D721Med (cell line): ENCODE measurements at regions not wholly inside any gene's neighbourhood (a gene's known extent, or its start where the extent isn't known, plus 50 kb on each side); places are given as distances from the start of the nearest gene placed in this dataset.

Source experiments
- DNase-seq: peaks from one replicate; pipeline ENCODE4 v3.0.0; 2011; ENCODE audit warnings: low spot score; ENCODE audit not compliant: insufficient read length
- FAIRE-seq: peaks from 2 replicates; lab custom pipeline; 2011; peaks lifted over from hg19 to GRCh38; lab: Jason Lieb, UNC
- TF ChIP-seq, protein P1 (sequence below): IDR thresholded peaks from 2 replicates; pipeline ENCODE4 v1.5.1; 2012; ENCODE audit warnings: mild to moderate bottlenecking, control low read depth; ENCODE audit not compliant: insufficient read depth; ENCODE audit errors: missing control alignments

GRCh38 chr5:127993476-127993875 lies 90.1 kb upstream of the SLC12A2 start:
- FAIRE-seq, result no peak
- DNase-seq, result no peak
- TF ChIP-seq, protein P1, sequence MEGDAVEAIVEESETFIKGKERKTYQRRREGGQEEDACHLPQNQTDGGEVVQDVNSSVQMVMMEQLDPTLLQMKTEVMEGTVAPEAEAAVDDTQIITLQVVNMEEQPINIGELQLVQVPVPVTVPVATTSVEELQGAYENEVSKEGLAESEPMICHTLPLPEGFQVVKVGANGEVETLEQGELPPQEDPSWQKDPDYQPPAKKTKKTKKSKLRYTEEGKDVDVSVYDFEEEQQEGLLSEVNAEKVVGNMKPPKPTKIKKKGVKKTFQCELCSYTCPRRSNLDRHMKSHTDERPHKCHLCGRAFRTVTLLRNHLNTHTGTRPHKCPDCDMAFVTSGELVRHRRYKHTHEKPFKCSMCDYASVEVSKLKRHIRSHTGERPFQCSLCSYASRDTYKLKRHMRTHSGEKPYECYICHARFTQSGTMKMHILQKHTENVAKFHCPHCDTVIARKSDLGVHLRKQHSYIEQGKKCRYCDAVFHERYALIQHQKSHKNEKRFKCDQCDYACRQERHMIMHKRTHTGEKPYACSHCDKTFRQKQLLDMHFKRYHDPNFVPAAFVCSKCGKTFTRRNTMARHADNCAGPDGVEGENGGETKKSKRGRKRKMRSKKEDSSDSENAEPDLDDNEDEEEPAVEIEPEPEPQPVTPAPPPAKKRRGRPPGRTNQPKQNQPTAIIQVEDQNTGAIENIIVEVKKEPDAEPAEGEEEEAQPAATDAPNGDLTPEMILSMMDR, result no peak

DNA sequence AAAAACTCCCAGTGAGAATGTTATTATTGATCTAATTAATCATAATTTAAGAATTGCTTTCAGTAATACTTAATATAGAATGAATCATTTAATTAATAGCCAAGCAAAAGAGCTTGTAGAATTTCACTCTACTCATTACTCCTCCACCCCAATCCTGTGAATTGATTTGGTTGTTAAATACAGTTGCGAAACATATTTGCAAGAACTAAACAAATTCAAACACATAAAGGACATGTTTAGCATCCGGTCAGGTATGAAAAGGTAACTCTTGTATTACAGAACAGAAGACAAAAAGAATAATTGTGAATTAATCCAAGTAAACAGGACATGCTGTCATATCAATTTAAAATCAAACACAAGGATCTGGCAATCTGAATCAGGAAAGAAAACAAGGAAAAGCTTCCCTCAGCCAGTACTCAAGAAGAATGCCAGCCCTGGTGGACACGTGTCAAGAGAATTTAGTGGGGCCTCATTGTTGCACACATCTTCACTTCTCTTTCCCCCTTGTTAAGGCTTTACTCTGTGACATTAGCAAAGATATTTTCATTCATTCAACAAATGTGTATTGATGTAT lies 89.4 kb upstream of the SLC12A2 start:
- TF ChIP-seq, protein P1, result no peak
- peak; percentile 16 for FAIRE-seq
- no peak for DNase-seq

DNA sequence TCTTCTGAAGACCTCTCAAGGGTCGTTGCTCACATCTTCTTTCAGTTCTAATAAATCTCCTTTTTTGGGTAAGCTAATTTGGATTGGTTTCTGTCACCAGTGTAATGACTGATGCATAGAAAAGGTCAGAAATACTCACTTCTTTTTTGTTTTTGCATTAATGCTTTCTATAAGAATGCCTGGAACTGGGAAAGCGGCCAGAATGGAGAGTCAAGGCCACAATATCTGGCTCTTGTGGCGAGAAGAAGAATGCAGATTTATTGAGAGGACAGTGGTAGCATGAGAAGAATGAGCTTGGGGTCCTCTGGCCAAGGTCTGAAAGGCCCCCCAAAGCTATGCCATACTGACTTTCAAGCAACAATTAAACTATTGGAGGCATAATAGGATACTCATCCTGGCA lies 88.0 kb upstream of the SLC12A2 start:
- FAIRE-seq, result no peak

DNA sequence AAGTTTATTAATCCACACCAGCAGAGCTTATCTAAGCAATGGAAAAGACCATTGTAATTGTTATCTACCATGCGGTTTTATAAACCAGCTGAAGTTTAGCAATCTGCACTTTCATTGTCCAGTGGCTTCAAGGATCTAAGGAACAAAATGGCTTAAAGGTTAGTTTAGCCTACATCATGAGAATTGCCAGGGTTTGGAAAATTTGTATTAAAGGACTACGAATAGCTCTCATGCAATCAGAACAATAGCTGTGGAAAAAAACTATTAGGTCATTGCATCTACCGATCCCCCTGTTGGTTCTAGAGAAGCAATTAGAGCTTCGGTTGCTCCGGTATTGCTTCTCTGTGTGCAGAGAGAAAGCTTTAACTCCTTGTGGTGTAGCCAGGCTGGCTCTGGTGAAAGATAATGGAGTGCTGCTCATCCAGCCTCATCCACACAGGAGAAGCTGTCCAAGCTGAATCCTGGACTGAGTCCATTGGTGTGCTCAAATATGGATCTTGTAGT lies 86.3 kb upstream of the SLC12A2 start:
- TF ChIP-seq, protein P1, result no peak
- FAIRE-seq (peak; percentile 6), DNase-seq (no peak)

More for the DNA sequence above, 88.0 kb upstream of the SLC12A2 start:
- DNase-seq, result no peak
- TF ChIP-seq, protein P1, result no peak

GRCh38 chr5:127998950-127999615 lies 84.5 kb upstream of the SLC12A2 start:
- FAIRE-seq, result no peak
- no peak for DNase-seq
- TF ChIP-seq, protein P1, result no peak

- FAIRE-seq, result no peak
- DNase-seq, result no peak
- TF ChIP-seq, protein P1, result no peak
Observed at GRCh38 chr5:127999909-128000308, 83.7 kb upstream of the SLC12A2 start.

GRCh38 chr5:128002425-128002824 lies 81.1 kb upstream of the SLC12A2 start:
- DNase-seq (no peak), FAIRE-seq (no peak)
- TF ChIP-seq, protein P1, result no peak
